H1 (cell line): ENCODE measurements at regions not wholly inside any gene's neighbourhood (a gene's known extent, or its start where the extent isn't known, plus 50 kb on each side); places are given as distances from the start of the nearest gene placed in this dataset.

Experiments
- CTCF ChIA-PET: fragments of 300-600 bp; sonication (Branson Sonifier 250); formaldehyde crosslinking; loops from one replicate; lab custom pipeline; 2021; ENCODE audit not compliant: partially characterized antibody; lab: Charles Lee
- POLR2A ChIA-PET: fragments of 300-600 bp; sonication (Branson Sonifier 250); formaldehyde crosslinking; loops from one replicate; lab custom pipeline; 2021; ENCODE audit warnings: inconsistent platforms; ENCODE audit not compliant: partially characterized antibody; lab: Charles Lee
- DNase-seq, 2 experiments: peaks; one replicate each; pipeline versions ENCODE4 v3.0.0 to v3.0.0-alpha.2; 2010 to 2022; ENCODE audit warnings: low spot score in 2 of 2, low read depth in 1 of 2, mixed read lengths in 1 of 2
- FAIRE-seq: peaks from 2 replicates; lab custom pipeline; 2011; peaks lifted over from hg19 to GRCh38; lab: Jason Lieb, UNC
- H2AFZ ChIP-seq: 2 replicates; pipeline ENCODE4 v1.8.1; 2012; ENCODE audit warnings: low read length, inconsistent platforms
- H2AK5ac ChIP-seq: 2 replicates; pipeline ENCODE4 v1.6.1; 2013; ENCODE audit warnings: low read depth, low read length
- H2BK120ac ChIP-seq: replicated peaks from 2 replicates; pipeline ENCODE3; 2013; ENCODE audit warnings: low read depth, low read length, inconsistent platforms
- H2BK12ac ChIP-seq: 2 replicates; pipeline ENCODE4 v1.6.1; 2013; ENCODE audit warnings: low read depth, low read length
- H2BK15ac ChIP-seq: 2 replicates; pipeline ENCODE4 v1.6.1; 2013; ENCODE audit warnings: low read length
- H2BK20ac ChIP-seq: 2 replicates; pipeline ENCODE4 v1.6.1; 2013; ENCODE audit warnings: low read length
- H2BK5ac ChIP-seq: 2 replicates; pipeline ENCODE4 v1.6.1; 2013; ENCODE audit warnings: low read depth, low read length
- H3K14ac ChIP-seq: 2 replicates; pipeline ENCODE4 v1.6.1; 2013; ENCODE audit warnings: inconsistent platforms; ENCODE audit not compliant: insufficient read length
- H3K18ac ChIP-seq: 2 replicates; pipeline ENCODE4 v1.6.1; 2013; ENCODE audit warnings: low read length; ENCODE audit errors: extremely low read depth
- H3K23ac ChIP-seq: 2 replicates; pipeline ENCODE4 v1.6.1; 2013; ENCODE audit warnings: inconsistent platforms; ENCODE audit not compliant: insufficient read length
- H3K23me2 ChIP-seq: 2 replicates; pipeline ENCODE4 v1.6.1; 2013; ENCODE audit warnings: low read depth, low read length
- H3K27ac ChIP-seq: 2 replicates; pipeline ENCODE4 v1.6.1; 2011; ENCODE audit warnings: low read depth, low read length, inconsistent platforms
- H3K27me3 ChIP-seq, 4 experiments: replicated peaks in 1 of 4; 1 replicate in 1 of 4; 2 replicates in 3 of 4; pipeline versions ENCODE4 v1.6.1 to v1.8.1; 2011 to 2013; ENCODE audit warnings: low read length in 3 of 4, mild to moderate bottlenecking in 3 of 4, inconsistent platforms in 2 of 4, mixed read lengths in 2 of 4, moderate library complexity in 1 of 4; ENCODE audit not compliant: control insufficient read depth in 3 of 4, insufficient read depth in 3 of 4; ENCODE audit errors: extremely low read depth in 1 of 4
- H3K36me3 ChIP-seq, 4 experiments: 2 replicates each; pipeline versions ENCODE4 v1.6.1 to v1.8.1; 2011 to 2013; ENCODE audit warnings: mild to moderate bottlenecking in 4 of 4, low read length in 3 of 4, moderate library complexity in 2 of 4, control low read depth in 1 of 4, inconsistent platforms in 1 of 4; ENCODE audit not compliant: insufficient read depth in 4 of 4, control insufficient read depth in 2 of 4
- H3K4ac ChIP-seq: replicated peaks from 2 replicates; pipeline ENCODE3; 2013; ENCODE audit warnings: low read length, low read depth, mixed read lengths, inconsistent platforms; ENCODE audit not compliant: insufficient read length
- H3K4me1 ChIP-seq, 4 experiments: replicated peaks in 1 of 4; 1 replicate in 1 of 4; 2 replicates in 3 of 4; pipeline versions ENCODE4 v1.6.1 to v1.8.1; 2011 to 2013; ENCODE audit warnings: low read length in 3 of 4, inconsistent platforms in 2 of 4, mixed read lengths in 1 of 4; ENCODE audit not compliant: insufficient read depth in 4 of 4, control insufficient read depth in 3 of 4
- H3K4me2 ChIP-seq, 2 experiments: 2 replicates each; pipeline versions ENCODE4 v1.6.1 to v1.8.1; 2011 to 2013; ENCODE audit warnings: low read depth in 2 of 2, low read length in 2 of 2, control low read depth in 1 of 2, inconsistent platforms in 1 of 2, mild to moderate bottlenecking in 1 of 2; ENCODE audit not compliant: insufficient read depth in 1 of 2
- H3K4me3 ChIP-seq, 4 experiments: fragments of 200-600, 300-600 bp in 1 of 4; sonication (generic), shearing (Covaris generic), sonication (Bioruptor Twin) in 1 of 4; 2 replicates each; pipeline versions ENCODE4 v1.5.1 to v1.8.1; 2011 to 2016; ENCODE audit warnings: low read length in 4 of 4, low read depth in 3 of 4, control low read depth in 2 of 4, inconsistent platforms in 2 of 4, mild to moderate bottlenecking in 2 of 4, mixed read lengths in 1 of 4, moderate library complexity in 1 of 4; ENCODE audit not compliant: insufficient read depth in 2 of 4; ENCODE audit errors: extremely low read depth in 1 of 4
- H3K56ac ChIP-seq: replicated peaks from 2 replicates; pipeline ENCODE3; 2013; ENCODE audit warnings: low read depth, mild to moderate bottlenecking, mixed read lengths, low read length, inconsistent platforms; ENCODE audit not compliant: insufficient read length
- H3K79me1 ChIP-seq: 2 replicates; pipeline ENCODE4 v1.6.1; 2013; ENCODE audit warnings: low read depth, low read length, control low read depth
- H3K79me2 ChIP-seq, 2 experiments: 2 replicates each; pipeline versions ENCODE4 v1.6.1 to v1.8.1; 2012 to 2013; ENCODE audit warnings: low read length in 2 of 2, mild to moderate bottlenecking in 2 of 2, inconsistent platforms in 1 of 2; ENCODE audit not compliant: insufficient read depth in 2 of 2, control insufficient read depth in 1 of 2
- H3K9ac ChIP-seq, 4 experiments: replicated peaks in 1 of 4; 1 replicate in 1 of 4; 2 replicates in 3 of 4; pipeline versions ENCODE4 v1.6.1 to v1.8.1; 2011 to 2013; ENCODE audit warnings: low read depth in 3 of 4, low read length in 3 of 4, control low read depth in 2 of 4, mild to moderate bottlenecking in 2 of 4, moderate library complexity in 2 of 4, inconsistent platforms in 1 of 4; ENCODE audit errors: extremely low read depth in 1 of 4
- H3K9me3 ChIP-seq, 2 experiments: 2 replicates each; pipeline versions ENCODE4 v1.6.1 to v1.8.1; 2012 to 2013; ENCODE audit warnings: mild to moderate bottlenecking in 2 of 2, moderate library complexity in 2 of 2, control low read depth in 1 of 2, inconsistent platforms in 1 of 2, low read depth in 1 of 2, low read length in 1 of 2, mixed read lengths in 1 of 2; ENCODE audit not compliant: insufficient read depth in 2 of 2
- H4K20me1 ChIP-seq, 2 experiments: replicated peaks in 1 of 2; 2 replicates each; pipeline versions ENCODE3 to v1.8.1; 2011 to 2013; ENCODE audit warnings: inconsistent platforms in 2 of 2, low read length in 2 of 2, mild to moderate bottlenecking in 1 of 2; ENCODE audit not compliant: insufficient read depth in 2 of 2, control insufficient read depth in 1 of 2
- H4K5ac ChIP-seq: 2 replicates; pipeline ENCODE4 v1.6.1; 2013; ENCODE audit warnings: low read length, low read depth, mixed read lengths, inconsistent platforms; ENCODE audit not compliant: insufficient read length
- H4K8ac ChIP-seq: 2 replicates; pipeline ENCODE4 v1.8.0; 2013; ENCODE audit warnings: mild to moderate bottlenecking, moderate library complexity, low read length, inconsistent platforms; ENCODE audit not compliant: insufficient read depth; ENCODE audit errors: extremely low read depth
- H4K91ac ChIP-seq: replicated peaks from 2 replicates; pipeline ENCODE3; 2013; ENCODE audit warnings: low read length, mixed read lengths, inconsistent platforms; ENCODE audit not compliant: insufficient read length
- BCL11A ChIP-seq, 2 experiments: IDR thresholded peaks; one replicate each; pipeline ENCODE4 v1.6.1; 2011; ENCODE audit warnings: low read depth in 2 of 2, low read length in 2 of 2, mild to moderate bottlenecking in 2 of 2
- CTCF ChIP-seq, 3 experiments: IDR thresholded peaks; 1 replicate in 2 of 3; 2 replicates in 1 of 3; pipeline versions ENCODE4 v1.5.1 to v1.6.1; 2011; ENCODE audit warnings: low read length in 3 of 3, mild to moderate bottlenecking in 3 of 3, inconsistent platforms in 2 of 3, low read depth in 1 of 3, moderate library complexity in 1 of 3; ENCODE audit not compliant: insufficient read depth in 1 of 3; ENCODE audit errors: control extremely low read depth in 1 of 3
- EP300 ChIP-seq, 2 experiments: IDR thresholded peaks; 1 replicate in 1 of 2; 2 replicates in 1 of 2; pipeline ENCODE4 v1.6.1; 2011 to 2012; ENCODE audit warnings: low read depth in 2 of 2, low read length in 2 of 2, mild to moderate bottlenecking in 2 of 2, borderline replicate concordance in 1 of 2, inconsistent platforms in 1 of 2, moderate library complexity in 1 of 2
- GTF2F1 ChIP-seq: IDR thresholded peaks from 2 replicates; pipeline ENCODE4 v1.6.1; 2012; ENCODE audit warnings: low read depth, low read length, improper control_type of control experiment, borderline replicate concordance
- JUND ChIP-seq: IDR thresholded peaks from 2 replicates; pipeline ENCODE4 v1.6.1; 2011; ENCODE audit warnings: mild to moderate bottlenecking, improper control_type of control experiment, low read length
- MAX ChIP-seq: IDR thresholded peaks from 2 replicates; pipeline ENCODE4 v1.6.1; 2012; ENCODE audit warnings: inconsistent platforms
- RNF2 ChIP-seq: fragments of 200-900, 300-1000 bp; sonication (generic); IDR thresholded peaks from 2 replicates; pipeline ENCODE4 v1.7.1; 2016; ENCODE audit warnings: borderline replicate concordance, low read depth, mild to moderate bottlenecking, antibody characterized with exemption, low read length; ENCODE audit not compliant: poor library complexity, severe bottlenecking; ENCODE audit errors: missing control alignments
- SIN3A ChIP-seq, 2 experiments: IDR thresholded peaks in 1 of 2; conservative IDR thresholded peaks in 1 of 2; 2 replicates each; pipeline ENCODE4 v1.6.1; 2011 to 2012; ENCODE audit warnings: low read length in 2 of 2, improper control_type of control experiment in 1 of 2, low read depth in 1 of 2, mild to moderate bottlenecking in 1 of 2
- WGBS, 2 experiments: shearing (Covaris generic) in 1 of 2; methylation state at CpG; one replicate each; pipeline versions ENCODE4 v1.1.6 to v1.1.7; 2013 to 2015; ENCODE audit warnings: low lambda C conversion rate in 2 of 2, mixed read lengths in 2 of 2, inconsistent platforms in 1 of 2, low coverage in 1 of 2, missing lambda C conversion rate in 1 of 2; ENCODE audit not compliant: insufficient replicate concordance in 2 of 2, insufficient coverage in 1 of 2, insufficient read length in 1 of 2; ENCODE audit errors: extremely low coverage in 1 of 2, missing lambda C conversion rate in 1 of 2; 5-methylcytosine and 5-hydroxymethylcytosine counted together

- no peak for TF ChIP-seq GTF2F1
Measured at GRCh38 chr15:67981848-67982247, 72.3 kb upstream of the PIAS1 start (continued).

- no peak for DNase-seq
- Histone ChIP-seq H3K4ac (no peak overlapping the region), H3K79me1 (no peaks in the 10 kb centered on the region), H3K4me1 (no peaks in the 10 kb centered on the region), H3K9me3 (no peaks in the 10 kb centered on the region), H3K27me3 (no peaks in the 10 kb centered on the region), H2BK12ac (no peak overlapping the region), H2AFZ (no peak overlapping the region), H3K18ac (no peak overlapping the region), H3K56ac (no peak overlapping the region), H4K5ac (no peak overlapping the region), H2AK5ac (no peak overlapping the region), H3K4me2 (no peak overlapping the region), H2BK5ac (no peak overlapping the region), H4K20me1 (no peaks in the 10 kb centered on the region), H3K14ac (no peak overlapping the region), H3K4me3 (no peak overlapping the region), H4K91ac (no peak overlapping the region), H2BK20ac (no peak overlapping the region), H3K79me2 (no peaks in the 10 kb centered on the region), H4K8ac (no peak overlapping the region), H2BK120ac (no peak overlapping the region), H3K27ac (no peak overlapping the region), H3K23me2 (no peaks in the 10 kb centered on the region), H3K23ac (no peak overlapping the region), H2BK15ac (no peak overlapping the region), H3K9ac (no peak overlapping the region), H3K36me3 (no peaks in the 10 kb centered on the region)
- FAIRE-seq: no peak
- WGBS, 2 experiments: 86% methylated on average over 2 of the region's 2 CpGs; no CpG with 5 or more reads in 1 of the 2 experiments
- ChIA-PET POLR2A (interaction anchor here (1.4 kb wide), 1 partner anchor 19 kb away, joined by 3 read pairs; no protein-coding TSS in a partner anchor), CTCF (interaction anchor here (1.0 kb wide), 1 partner anchor 127 kb away, joined by 3 read pairs; no protein-coding TSS in a partner anchor)
- TF ChIP-seq CTCF (IDR thresholded peaks at IDR 0.05; ENCODE audit: control extremely low read depth in 1 of 3, insufficient read depth in 1 of 3, low read depth in 1 of 3, low read length in 3 of 3) (no peak), MAX (no peak), EP300 (IDR thresholded peaks at IDR 0.05; ENCODE audit: borderline replicate concordance in 1 of 2, low read depth in 2 of 2, low read length in 2 of 2) (no peak), BCL11A (IDR thresholded peaks at IDR 0.05; ENCODE audit: low read depth in 2 of 2, low read length in 2 of 2) (no peak), GTF2F1 (no peak), SIN3A (conservative IDR thresholded peaks at IDR 0.05 in 1 of 2, IDR thresholded peaks at IDR 0.05 in 1 of 2; ENCODE audit: low read depth in 1 of 2, low read length in 2 of 2) (no peak), JUND (no peak), RNF2 (no peak)
Measured at GRCh38 chr15:67991706-67992105, 62.4 kb upstream of the PIAS1 start.
